Neutrophil (primary cell): ENCODE measurements at regions not wholly inside any gene's neighbourhood (a gene's known extent, or its start where the extent isn't known, plus 50 kb on each side); places are given as distances from the start of the nearest gene placed in this dataset.

Experiments used
- H3K27ac ChIP-seq: fragments of 200-600 bp; sonication (generic); 2 replicates; pipeline ENCODE4 v1.5.1; 2016; ENCODE audit warnings: mild to moderate bottlenecking, moderate library complexity
- H3K27me3 ChIP-seq: fragments of 200-600 bp; sonication (generic); 2 replicates; pipeline ENCODE4 v1.6.0; 2016; ENCODE audit warnings: mild to moderate bottlenecking
- H3K36me3 ChIP-seq: fragments of 200-600 bp; sonication (generic); 2 replicates; pipeline ENCODE4 v1.5.1; 2017
- H3K4me1 ChIP-seq, 2 experiments: fragments of 200-600 bp in 1 of 2; sonication (generic) in 1 of 2; 1 replicate in 1 of 2; 2 replicates in 1 of 2; pipeline versions ENCODE4 v1.5.1 to v1.6.1; 2013 to 2016; ENCODE audit warnings: low read depth in 1 of 2, low read length in 1 of 2, mild to moderate bottlenecking in 1 of 2, moderate library complexity in 1 of 2; ENCODE audit not compliant: control insufficient read depth in 1 of 2, insufficient read depth in 1 of 2
- H3K4me3 ChIP-seq, 2 experiments: fragments of 200-600 bp in 1 of 2; sonication (generic) in 1 of 2; 1 replicate in 1 of 2; 2 replicates in 1 of 2; pipeline ENCODE4 v1.5.1; 2013 to 2016; ENCODE audit warnings: low read depth in 1 of 2, low read length in 1 of 2, mild to moderate bottlenecking in 1 of 2, moderate library complexity in 1 of 2
- H3K9me3 ChIP-seq: fragments of 200-600 bp; sonication (generic); 2 replicates; pipeline ENCODE4 v1.5.1; 2016
- CTCF ChIP-seq: fragments of 200-600 bp; sonication (generic); IDR thresholded peaks from 2 replicates; pipeline ENCODE4 v1.5.1; 2016; ENCODE audit warnings: antibody characterized with exemption

GRCh38 chr6:113344969-113345368 lies 512.2 kb upstream of the MARCKS start:
- TF ChIP-seq CTCF: no peak
- H3K9me3 ChIP-seq: no peaks in the 10 kb centered on the region
- no peaks in the 10 kb centered on the region for H3K27me3 ChIP-seq
- no peak overlapping the region for H3K4me3 ChIP-seq
- no peak overlapping the region for H3K27ac ChIP-seq
- no peaks in the 10 kb centered on the region for H3K36me3 ChIP-seq
- no peaks in the 10 kb centered on the region for H3K4me1 ChIP-seq

DNA sequence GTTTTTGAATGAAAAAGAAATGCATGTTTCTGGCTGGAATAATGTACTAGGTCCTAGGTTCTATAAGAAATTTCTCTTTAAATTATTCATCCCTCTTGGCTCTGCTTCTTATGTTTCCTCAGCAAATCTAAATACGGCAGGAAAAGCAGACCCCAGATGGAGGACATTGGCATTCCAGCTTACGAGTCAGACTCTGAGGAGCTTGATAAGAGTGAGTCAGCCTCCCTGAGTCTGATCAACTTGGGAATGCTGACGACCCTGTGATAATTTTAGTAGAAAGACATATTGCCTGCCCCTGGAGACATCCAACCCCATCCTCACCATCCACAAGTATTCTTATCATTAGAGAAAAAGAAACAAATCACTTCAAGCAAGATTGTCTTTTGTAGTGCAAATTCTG lies 509.7 kb upstream of the MARCKS start:
- no peaks in the 10 kb centered on the region for H3K36me3 ChIP-seq
- no peak overlapping the region for H3K4me3 ChIP-seq
- no peaks in the 10 kb centered on the region for H3K4me1 ChIP-seq
- H3K27ac ChIP-seq: no peak overlapping the region
- no peaks in the 10 kb centered on the region for H3K9me3 ChIP-seq
- TF ChIP-seq CTCF: no peak
- H3K27me3 ChIP-seq: no peaks in the 10 kb centered on the region

GRCh38 chr6:113350461-113350860 lies 506.7 kb upstream of the MARCKS start:
- no peak for TF ChIP-seq CTCF
- H3K4me3 ChIP-seq: no peak overlapping the region
- H3K9me3 ChIP-seq: no peaks in the 10 kb centered on the region
- H3K27ac ChIP-seq: no peak overlapping the region
- no peaks in the 10 kb centered on the region for H3K4me1 ChIP-seq
- no peaks in the 10 kb centered on the region for H3K36me3 ChIP-seq
- H3K27me3 ChIP-seq: no peaks in the 10 kb centered on the region

DNA sequence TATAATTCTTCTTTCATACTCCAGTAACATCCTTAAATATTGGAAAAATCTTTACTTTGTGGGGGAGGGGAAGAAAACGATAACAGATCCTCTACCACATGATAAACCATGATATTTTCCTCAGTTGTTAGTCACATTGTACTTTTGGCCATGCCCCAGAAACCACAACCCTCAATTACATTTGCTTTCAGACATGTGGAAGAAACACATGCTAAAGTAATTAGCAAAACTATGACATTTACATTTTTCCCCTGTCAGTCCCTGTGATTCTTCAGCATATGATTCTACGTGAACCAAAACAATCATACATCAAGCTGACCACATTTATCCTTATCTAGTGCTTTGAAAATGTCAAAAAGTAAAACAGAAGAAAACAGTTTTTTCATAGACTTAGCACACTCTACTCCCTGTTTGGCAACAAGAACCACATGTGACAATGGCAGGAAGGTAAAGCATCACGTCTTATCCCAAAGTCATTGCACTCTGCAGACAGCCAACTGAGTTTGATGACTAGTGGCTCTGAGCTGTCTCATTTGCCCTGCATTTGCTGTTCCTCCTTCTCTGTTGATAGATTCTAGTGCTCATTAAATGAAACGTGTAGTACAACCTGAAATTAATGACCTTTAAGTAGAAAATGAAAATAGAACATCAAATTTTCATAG lies 505.8 kb upstream of the MARCKS start:
- Histone ChIP-seq H3K4me1 (no peaks in the 10 kb centered on the region), H3K27ac (no peak overlapping the region)

GRCh38 chr6:113352029-113352801 lies 504.9 kb upstream of the MARCKS start:
- no peaks in the 10 kb centered on the region for H3K4me1 ChIP-seq
- H3K27ac ChIP-seq: no peak overlapping the region
- TF ChIP-seq CTCF: no peak
- no peaks in the 10 kb centered on the region for H3K27me3 ChIP-seq
- H3K36me3 ChIP-seq: no peaks in the 10 kb centered on the region
- no peak overlapping the region for H3K4me3 ChIP-seq
- H3K9me3 ChIP-seq: no peaks in the 10 kb centered on the region

More for the DNA sequence above, 505.8 kb upstream of the MARCKS start:
- no peak overlapping the region for H3K4me3 ChIP-seq
- TF ChIP-seq CTCF: no peak
- H3K27me3 ChIP-seq: no peaks in the 10 kb centered on the region
- no peaks in the 10 kb centered on the region for H3K9me3 ChIP-seq
- H3K36me3 ChIP-seq: no peaks in the 10 kb centered on the region
